NCI-H748 (cell line): ENCODE measurements at regions not wholly inside any gene's neighbourhood (a gene's known extent, or its start where the extent isn't known, plus 50 kb on each side); places are given as distances from the start of the nearest gene placed in this dataset.
"Not testable (repeated sequence)": the region's sequence is repeated elsewhere in the genome, so short reads cannot be mapped to it uniquely, and the experiment has no call there.

Source experiments
- DNase-seq: peaks from one replicate; lab custom pipeline; 2025; ENCODE audit not compliant: unreplicated experiment; lab: John Stamatoyannopoulos, UW

DNA sequence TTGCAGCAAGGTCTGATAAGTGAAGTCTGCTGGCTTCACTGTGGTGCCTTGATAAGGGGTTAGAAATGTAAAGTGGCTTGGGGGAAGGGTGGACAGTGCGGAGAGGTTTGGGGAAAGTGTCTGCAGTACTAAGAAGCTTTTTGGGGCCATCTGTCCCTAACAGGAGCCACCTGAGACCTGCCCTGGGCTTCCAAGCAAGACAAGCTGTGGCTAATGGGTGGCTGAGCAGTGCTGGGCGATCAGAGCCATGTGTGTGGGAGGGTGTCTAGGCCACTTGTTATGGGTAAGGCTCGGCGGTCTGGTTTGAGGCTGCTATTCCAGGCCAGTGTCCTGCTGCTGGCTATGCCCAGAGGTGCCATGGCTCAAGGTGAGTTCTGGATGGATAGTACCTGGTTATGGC, 185.4 kb upstream of the MTMR8 start:
- no peak for DNase-seq

DNA sequence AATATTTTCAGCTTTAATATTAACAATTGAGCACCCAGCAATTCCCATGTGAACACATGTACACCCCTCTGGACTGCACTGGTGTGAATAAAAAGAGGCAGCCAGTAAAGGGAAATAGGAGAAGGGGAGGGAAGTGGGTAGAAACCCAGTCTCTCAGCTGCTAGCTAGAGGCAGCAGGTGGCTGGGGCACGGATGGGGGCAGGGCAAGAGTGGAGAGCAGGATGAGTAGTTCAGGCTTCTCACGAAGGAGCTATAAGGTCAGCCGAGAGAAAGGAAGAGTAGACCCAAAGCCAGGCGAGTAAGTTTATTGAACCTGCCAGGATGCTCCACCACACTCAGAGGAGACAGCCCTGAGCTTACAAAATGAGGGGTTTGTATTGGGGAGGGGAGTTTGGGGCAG, 184.8 kb upstream of the MTMR8 start:
- DNase-seq = no peak

DNA sequence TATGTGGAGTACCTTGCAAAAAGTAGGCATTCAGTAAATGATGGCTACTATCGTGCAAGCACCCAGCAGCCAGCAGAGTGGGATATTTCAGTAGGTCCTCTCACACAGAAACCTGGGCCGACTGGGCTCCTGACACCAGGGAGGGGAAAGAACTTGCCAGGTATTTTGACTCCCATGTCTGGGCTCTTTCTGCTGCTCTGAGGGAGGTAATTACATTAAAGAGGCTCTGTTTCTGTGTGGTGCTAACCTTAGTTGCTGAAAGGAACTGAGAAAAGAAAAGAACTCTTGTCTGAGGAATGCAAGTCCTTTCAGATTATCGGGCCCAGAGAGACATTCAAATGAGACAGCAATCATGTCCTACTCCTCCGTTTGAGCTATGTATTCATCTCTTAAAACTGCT, 175.8 kb upstream of the MTMR8 start:
- no peak for DNase-seq

DNA sequence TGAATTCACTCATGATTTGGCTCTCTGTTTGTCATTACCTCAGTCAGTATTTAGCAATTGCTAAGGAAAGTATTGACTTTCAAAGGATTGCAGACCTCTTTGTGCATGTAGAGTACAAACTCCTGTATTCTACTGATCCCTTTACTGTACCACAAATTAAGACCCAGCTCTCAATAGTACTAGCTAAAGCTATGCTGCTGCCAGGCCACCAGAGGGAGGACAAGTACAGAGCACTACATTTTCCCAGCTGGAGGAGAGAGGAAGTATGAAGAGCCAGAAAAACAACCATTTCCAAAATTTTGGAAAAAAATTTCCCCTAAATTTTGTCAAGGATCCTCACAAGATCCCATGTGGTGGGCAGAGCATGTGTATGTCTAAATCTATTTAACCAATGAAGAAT, 175.0 kb upstream of the MTMR8 start:
- DNase-seq = no peak

DNA sequence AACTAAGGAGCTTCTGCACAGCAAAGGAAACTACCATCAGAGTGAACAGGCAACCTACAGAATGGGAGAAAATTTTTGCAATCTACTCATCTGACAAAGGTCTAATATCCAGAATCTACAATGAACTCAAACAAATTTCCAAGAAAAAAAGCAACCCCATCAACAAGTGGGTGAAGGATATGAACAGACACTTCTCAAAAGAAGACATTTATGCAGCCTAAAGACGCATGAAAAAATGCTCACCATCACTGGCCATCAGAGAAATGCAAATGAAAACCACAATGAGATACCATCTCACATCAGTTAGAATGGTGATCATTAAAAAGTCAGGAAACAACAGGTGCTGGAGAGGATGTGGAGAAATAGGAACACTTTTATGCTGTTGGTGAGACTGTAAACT, 170.1 kb upstream of the MTMR8 start:
- not testable (repeated sequence) for DNase-seq

DNA sequence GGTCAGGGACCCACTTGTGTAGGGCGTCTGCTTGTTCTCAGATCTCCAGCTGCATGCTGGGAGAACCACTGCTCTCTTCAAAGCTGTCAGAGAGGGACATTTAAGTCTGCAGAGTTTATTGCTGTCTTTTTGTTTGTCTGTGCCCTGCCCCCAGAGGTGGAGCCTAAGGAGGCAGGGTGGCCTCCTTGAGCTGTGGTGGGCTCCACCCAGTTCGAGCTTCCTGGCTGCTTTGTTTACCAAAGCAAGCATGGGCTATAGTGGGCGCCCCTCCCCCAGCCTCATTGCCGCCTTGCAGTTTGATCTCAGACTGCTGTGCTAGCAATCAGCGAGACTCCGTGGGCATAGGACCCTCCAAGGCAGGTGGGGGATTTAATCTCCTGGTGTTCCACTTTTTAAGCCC, 154.0 kb upstream of the MTMR8 start:
- peak; percentile 0 for DNase-seq

DNA sequence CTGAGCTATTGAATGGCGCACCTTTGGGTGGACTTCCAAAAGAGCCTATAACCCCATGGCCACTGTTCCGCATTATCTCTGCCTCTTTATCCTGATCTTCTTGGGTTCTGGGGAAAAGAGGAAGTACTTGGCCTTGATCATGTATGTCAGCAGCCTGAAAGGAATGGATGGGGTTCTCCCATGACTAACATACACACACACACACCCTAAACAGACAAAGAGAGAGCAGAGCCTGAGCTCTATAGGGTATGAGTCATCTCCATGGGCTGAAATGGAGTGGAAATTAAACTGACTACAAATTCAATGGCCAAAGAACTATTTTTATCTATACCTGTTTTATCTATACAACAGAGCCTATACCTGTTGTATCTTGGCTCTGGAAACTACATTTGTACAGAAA, 141.5 kb upstream of the MTMR8 start:
- no peak for DNase-seq
